OCI-LY3 (cell line): ENCODE measurements at regions not wholly inside any gene's neighbourhood (a gene's known extent, or its start where the extent isn't known, plus 50 kb on each side); places are given as distances from the start of the nearest gene placed in this dataset.
A peak's percentile ranks its signal among the peaks of the same experiment; 100 is the strongest.

Experiments
- H2AFZ ChIP-seq: fragments of 200-600, 300-600 bp; shearing (Covaris generic); 2 replicates; pipeline ENCODE4 v1.6.0; 2014; ENCODE audit warnings: antibody characterized with exemption, low read depth, low read length
- H3K27ac ChIP-seq: fragments of 200-600, 300-600 bp; sonication (generic); 2 replicates; pipeline ENCODE4 v1.5.1; 2014; ENCODE audit warnings: mild to moderate bottlenecking, low read length, moderate library complexity, mixed read lengths
- H3K27me3 ChIP-seq: fragments of 200-600, 300-600 bp; sonication (generic); 2 replicates; pipeline ENCODE4 v1.6.1; 2014; ENCODE audit warnings: low read depth, low read length, mixed read lengths
- H3K36me3 ChIP-seq: fragments of 200-600, 300-600 bp; sonication (generic); replicated peaks from 2 replicates; pipeline ENCODE3; 2014; ENCODE audit warnings: low read depth, low read length, mixed read lengths
- H3K4me1 ChIP-seq: fragments of 300-600, 200-600 bp; sonication (generic); 2 replicates; pipeline ENCODE4 v1.6.1; 2014; ENCODE audit warnings: low read length, mixed read lengths
- H3K4me2 ChIP-seq: fragments of 200-600, 300-600 bp; sonication (generic); 2 replicates; pipeline ENCODE4 v1.6.1; 2014; ENCODE audit warnings: low read length, mixed read lengths
- H3K4me3 ChIP-seq: fragments of 300-600, 200-600 bp; sonication (generic); 2 replicates; pipeline ENCODE4 v1.5.1; 2014; ENCODE audit warnings: antibody characterized with exemption, mild to moderate bottlenecking, low read length, moderate library complexity
- H3K79me2 ChIP-seq: fragments of 300-600, 200-600 bp; shearing (Covaris generic); 2 replicates; pipeline ENCODE4 v1.6.1; 2014; ENCODE audit warnings: mild to moderate bottlenecking, low read length, mixed read lengths
- H3K9ac ChIP-seq: fragments of 300-600, 200-600 bp; shearing (Covaris generic); 2 replicates; pipeline ENCODE4 v1.6.0; 2014; ENCODE audit warnings: mild to moderate bottlenecking, low read length, moderate library complexity
- H3K9me3 ChIP-seq: fragments of 200-600, 300-600 bp; shearing (Covaris generic); 2 replicates; pipeline ENCODE4 v1.6.1; 2014; ENCODE audit warnings: low read length, mixed read lengths; ENCODE audit not compliant: insufficient read depth
- H4K20me1 ChIP-seq: fragments of 200-600, 300-600 bp; sonication (generic); 2 replicates; pipeline ENCODE4 v1.6.1; 2016; ENCODE audit warnings: low read length, mixed read lengths; ENCODE audit not compliant: insufficient read depth
- CTCF ChIP-seq: fragments of 200-600, 300-600 bp; sonication (generic); IDR thresholded peaks from 2 replicates; pipeline ENCODE4 v1.5.1; 2014; ENCODE audit warnings: antibody characterized with exemption, low read length, low read depth
- EZH2phosphoT487 ChIP-seq: fragments of 200-600 bp; shearing (Covaris generic); IDR thresholded peaks from 2 replicates; pipeline ENCODE4 v1.6.1; 2018; ENCODE audit warnings: antibody characterized with exemption, mixed run types, low read depth

- Histone ChIP-seq H3K4me1 (peaks cover 23% of the 10 kb centered on the region), H3K9me3 (no peaks in the 10 kb centered on the region), H4K20me1 (no peaks in the 10 kb centered on the region), H3K9ac (no peak overlapping the region), H3K79me2 (no peaks in the 10 kb centered on the region), H3K4me3 (no peak overlapping the region), H2AFZ (no peak overlapping the region), H3K4me2 (no peak overlapping the region), H3K27ac (no peak overlapping the region), H3K36me3 (no peaks in the 10 kb centered on the region), H3K27me3 (no peaks in the 10 kb centered on the region)
- no peak for TF ChIP-seq CTCF
- TF ChIP-seq EZH2phosphoT487 = no peak
Measured at GRCh38 chr15:77860071-77860691, 217.3 kb downstream of the TBC1D2B start.

GRCh38 chr15:77859491-77860060 is 217.9 kb downstream of the TBC1D2B start:
- peaks cover 29% of the 10 kb centered on the region for H3K4me1 ChIP-seq
- H2AFZ ChIP-seq = peak overlapping the region; percentile 44
- H3K27me3 ChIP-seq = peaks cover 2% of the 10 kb centered on the region; the same call in 1 of the 2 replicates
- H3K36me3 ChIP-seq = no peaks in the 10 kb centered on the region
- H3K9ac ChIP-seq = peak overlapping the region; percentile 67; the same call in 1 of the 2 replicates
- peak overlapping the region; percentile 75; the same call in 1 of the 2 replicates for H3K4me3 ChIP-seq
- no peaks in the 10 kb centered on the region for H3K9me3 ChIP-seq
- peak overlapping the region; percentile 93 for H3K4me2 ChIP-seq
- H3K79me2 ChIP-seq = no peaks in the 10 kb centered on the region
- no peaks in the 10 kb centered on the region for H4K20me1 ChIP-seq
- TF ChIP-seq CTCF (no peak), EZH2phosphoT487 (no peak)
- H3K27ac ChIP-seq = peak overlapping the region; percentile 79

- Histone ChIP-seq H3K79me2 (no peaks in the 10 kb centered on the region), H3K9me3 (no peaks in the 10 kb centered on the region), H3K27ac (peak overlapping the region; percentile 79), H3K4me2 (peak overlapping the region; percentile 93), H3K27me3 (peaks cover 9% of the 10 kb centered on the region; the same call in 1 of the 2 replicates), H3K9ac (peak overlapping the region; percentile 67), H3K36me3 (no peaks in the 10 kb centered on the region), H4K20me1 (no peaks in the 10 kb centered on the region), H3K4me1 (peaks cover 29% of the 10 kb centered on the region), H3K4me3 (peak overlapping the region; percentile 75), H2AFZ (peak overlapping the region; percentile 44)
- TF ChIP-seq EZH2phosphoT487 (no peak), CTCF (no peak)
Measured at GRCh38 chr15:77858792-77859490, 218.6 kb downstream of the TBC1D2B start.

GRCh38 chr15:77857419-77857818 is 220.1 kb downstream of the TBC1D2B start:
- Histone ChIP-seq H3K4me1 (peaks cover 29% of the 10 kb centered on the region), H3K79me2 (no peaks in the 10 kb centered on the region), H3K27ac (no peak overlapping the region), H2AFZ (no peak overlapping the region), H3K36me3 (no peaks in the 10 kb centered on the region), H3K9me3 (no peaks in the 10 kb centered on the region), H4K20me1 (no peaks in the 10 kb centered on the region), H3K9ac (no peak overlapping the region), H3K4me2 (no peak overlapping the region), H3K27me3 (peaks cover 10% of the 10 kb centered on the region; the same call in 1 of the 2 replicates), H3K4me3 (no peak overlapping the region)
- TF ChIP-seq EZH2phosphoT487 = no peak
- no peak for TF ChIP-seq CTCF
